ENCODE measurements at regions not wholly inside any gene's neighbourhood (a gene's known extent, or its start where the extent isn't known, plus 50 kb on each side); places are given as distances from the start of the nearest gene placed in this dataset.

- TF ChIP-seq REST (IDR thresholded peaks at IDR 0.05; ENCODE audit: low read depth) = no peak
- no peak for TF ChIP-seq MAX (IDR thresholded peaks at IDR 0.05)
- TF ChIP-seq CEBPB (IDR thresholded peaks at IDR 0.05) = no peak
- TF ChIP-seq EP300 (IDR thresholded peaks at IDR 0.05; ENCODE audit: borderline replicate concordance) = no peak
- TF ChIP-seq FOXM1 (IDR thresholded peaks at IDR 0.05; ENCODE audit: borderline replicate concordance, low read depth) = no peak
- no peak for TF ChIP-seq TCF12 (IDR thresholded peaks at IDR 0.05; ENCODE audit: low read depth)
- no peak for TF ChIP-seq RAD21 (IDR thresholded peaks at IDR 0.05; ENCODE audit: low read depth)
- no peak for TF ChIP-seq NFIC (IDR thresholded peaks at IDR 0.05)
- no peak for TF ChIP-seq EGR1 (IDR thresholded peaks at IDR 0.05)
Observed at GRCh38 chr1:81453971-81454370, 346.8 kb upstream of the ADGRL2 start.

- TF ChIP-seq TCF12 (IDR thresholded peaks at IDR 0.05; ENCODE audit: low read depth) (no peak), FOXM1 (IDR thresholded peaks at IDR 0.05; ENCODE audit: borderline replicate concordance, low read depth) (no peak), YY1 (IDR thresholded peaks at IDR 0.05; ENCODE audit: low read depth) (no peak), TEAD4 (IDR thresholded peaks at IDR 0.05) (no peak), TAF1 (IDR thresholded peaks at IDR 0.05; ENCODE audit: low read depth) (no peak), ZBTB7A (IDR thresholded peaks at IDR 0.05; ENCODE audit: low read depth) (no peak), EP300 (IDR thresholded peaks at IDR 0.05; ENCODE audit: borderline replicate concordance) (no peak), MAX (IDR thresholded peaks at IDR 0.05) (no peak), EGR1 (IDR thresholded peaks at IDR 0.05) (no peak), CEBPB (IDR thresholded peaks at IDR 0.05) (no peak), RAD21 (IDR thresholded peaks at IDR 0.05; ENCODE audit: low read depth) (no peak)
Observed at GRCh38 chr1:81453367-81453703, 347.4 kb upstream of the ADGRL2 start.

- TF ChIP-seq CREB1 (IDR thresholded peaks at IDR 0.05; ENCODE audit: low read depth) (no peak), TAF1 (IDR thresholded peaks at IDR 0.05; ENCODE audit: low read depth) (no peak), NFIC (IDR thresholded peaks at IDR 0.05) (no peak), EP300 (IDR thresholded peaks at IDR 0.05; ENCODE audit: borderline replicate concordance) (no peak), MAX (IDR thresholded peaks at IDR 0.05) (no peak), RAD21 (IDR thresholded peaks at IDR 0.05; ENCODE audit: low read depth) (no peak), CEBPB (IDR thresholded peaks at IDR 0.05) (no peak), TEAD4 (IDR thresholded peaks at IDR 0.05) (no peak), FOXM1 (IDR thresholded peaks at IDR 0.05; ENCODE audit: borderline replicate concordance, low read depth) (no peak)
Observed at GRCh38 chr1:81452693-81453366, 347.9 kb upstream of the ADGRL2 start.

GRCh38 chr1:81449786-81450185, 350.9 kb upstream of the ADGRL2 start:
- TF ChIP-seq NFIC (IDR thresholded peaks at IDR 0.05) = no peak
- no peak for TF ChIP-seq TAF1 (IDR thresholded peaks at IDR 0.05; ENCODE audit: low read depth)
- TF ChIP-seq FOXM1 (IDR thresholded peaks at IDR 0.05; ENCODE audit: borderline replicate concordance, low read depth) = no peak
- TF ChIP-seq USF1 (IDR thresholded peaks at IDR 0.05) = no peak
- no peak for TF ChIP-seq TCF12 (IDR thresholded peaks at IDR 0.05; ENCODE audit: low read depth)

- TF ChIP-seq MAX (IDR thresholded peaks at IDR 0.05) (no peak), RAD21 (IDR thresholded peaks at IDR 0.05; ENCODE audit: low read depth) (no peak), NFIC (IDR thresholded peaks at IDR 0.05) (no peak), FOXM1 (IDR thresholded peaks at IDR 0.05; ENCODE audit: borderline replicate concordance, low read depth) (no peak), TCF12 (IDR thresholded peaks at IDR 0.05; ENCODE audit: low read depth) (no peak)
Observed at GRCh38 chr1:81446000-81446669, 354.6 kb upstream of the ADGRL2 start.

- TF ChIP-seq REST (IDR thresholded peaks at IDR 0.05; ENCODE audit: low read depth) (no peak), EGR1 (IDR thresholded peaks at IDR 0.05) (no peak), TAF1 (IDR thresholded peaks at IDR 0.05; ENCODE audit: low read depth) (no peak), YY1 (IDR thresholded peaks at IDR 0.05; ENCODE audit: low read depth) (no peak), CEBPB (IDR thresholded peaks at IDR 0.05) (no peak), NFIC (IDR thresholded peaks at IDR 0.05) (no peak), EP300 (IDR thresholded peaks at IDR 0.05; ENCODE audit: borderline replicate concordance) (no peak), USF1 (IDR thresholded peaks at IDR 0.05) (no peak), TCF12 (IDR thresholded peaks at IDR 0.05; ENCODE audit: low read depth) (no peak), MAX (IDR thresholded peaks at IDR 0.05) (no peak), CREB1 (IDR thresholded peaks at IDR 0.05; ENCODE audit: low read depth) (no peak), FOXM1 (IDR thresholded peaks at IDR 0.05; ENCODE audit: borderline replicate concordance, low read depth) (no peak), RAD21 (IDR thresholded peaks at IDR 0.05; ENCODE audit: low read depth) (no peak), ZBTB7A (IDR thresholded peaks at IDR 0.05; ENCODE audit: low read depth) (no peak), TEAD4 (IDR thresholded peaks at IDR 0.05) (no peak)
Observed at GRCh38 chr1:81443288-81443687, 357.4 kb upstream of the ADGRL2 start.
